HL-60 (cell line): ENCODE measurements at regions not wholly inside any gene's neighbourhood (a gene's known extent, or its start where the extent isn't known, plus 50 kb on each side); places are given as distances from the start of the nearest gene placed in this dataset.

Source experiments
- CTCF ChIP-seq: IDR thresholded peaks from one replicate; pipeline ENCODE4 v1.5.1; 2011; ENCODE audit warnings: low read length, control low read depth, inconsistent platforms; ENCODE audit not compliant: insufficient read depth
- POLR2AphosphoS5 ChIP-seq: IDR thresholded peaks from 2 replicates; pipeline ENCODE4 v1.6.1; 2012; ENCODE audit warnings: low read depth
- REST ChIP-seq: IDR thresholded peaks from 2 replicates; pipeline ENCODE4 v1.6.1; 2012; ENCODE audit warnings: low read depth; ENCODE audit not compliant: insufficient replicate concordance

GRCh38 chr18:46246101-46246500, 141.9 kb downstream of the HAUS1 start:
- no peak for TF ChIP-seq CTCF
- no peak for TF ChIP-seq REST
- TF ChIP-seq POLR2AphosphoS5, result no peak
